GM23248 (cell line): ENCODE measurements at regions not wholly inside any gene's neighbourhood (a gene's known extent, or its start where the extent isn't known, plus 50 kb on each side); places are given as distances from the start of the nearest gene placed in this dataset.

Source experiments
- EZH2 ChIP-seq: fragments of 200-600 bp; sonication (generic); IDR thresholded peaks from 2 replicates; pipeline ENCODE4 v1.6.1; 2018; ENCODE audit warnings: antibody characterized with exemption, mild to moderate bottlenecking; ENCODE audit not compliant: insufficient read depth, poor library complexity, severe bottlenecking
- EZH2phosphoT487 ChIP-seq: fragments of 200-600 bp; sonication (generic); IDR thresholded peaks from 2 replicates; pipeline ENCODE4 v1.6.1; 2018; ENCODE audit warnings: antibody characterized with exemption, moderate library complexity, mild to moderate bottlenecking, low read depth; ENCODE audit not compliant: insufficient read depth

DNA sequence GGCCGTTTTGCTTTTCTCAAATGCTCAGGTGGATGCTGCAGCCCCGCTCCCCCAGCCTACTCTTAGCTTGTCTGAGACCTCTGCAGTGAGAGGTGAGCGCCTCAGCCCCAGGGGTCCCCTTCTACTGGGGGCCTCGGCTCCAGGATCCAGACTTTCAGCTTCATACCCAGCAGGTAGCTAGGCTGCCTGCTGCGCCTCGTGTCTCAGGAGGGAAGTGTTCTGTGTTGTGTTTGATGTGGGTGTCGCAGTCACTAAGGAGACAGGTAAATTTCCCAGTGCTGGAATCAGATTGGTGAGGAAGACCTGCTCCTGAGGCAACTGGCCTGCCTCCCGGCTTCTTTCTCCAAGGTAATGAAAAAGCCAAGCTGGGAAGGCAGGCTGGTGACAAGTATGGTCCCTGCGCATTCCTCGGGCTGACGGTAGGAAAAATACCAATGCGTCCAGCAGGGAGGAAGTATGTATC, 604.0 kb upstream of the SALL1 start:
- TF ChIP-seq EZH2 (no peak), EZH2phosphoT487 (no peak)
